PC-3 (cell line): ENCODE measurements at regions not wholly inside any gene's neighbourhood (a gene's known extent, or its start where the extent isn't known, plus 50 kb on each side); places are given as distances from the start of the nearest gene placed in this dataset.

Experiments used
- ATAC-seq: fragments of 200-7000 bp; cut with Tn5 transposase; 2 replicates; pipeline ENCODE4 v1.9.1; 2020; ENCODE audit warnings: mild to moderate bottlenecking, moderate library complexity
- BruUV-seq: library from RNA; stranded (reverse); fragments of 400-500 nt; replicated peaks from 2 replicates; lab custom pipeline; 2021; lab: Mats Ljungman, UMichigan
- CTCF ChIA-PET: fragments of 300-600 bp; sonication (Branson Sonifier 250); formaldehyde crosslinking; loops from one replicate; lab custom pipeline; 2022; ENCODE audit warnings: antibody characterized with exemption; lab: Charles Lee
- POLR2A ChIA-PET: fragments of 300-600 bp; sonication (Branson Sonifier 250); formaldehyde crosslinking; loops from one replicate; lab custom pipeline; 2022; ENCODE audit warnings: antibody characterized with exemption; ENCODE audit not compliant: unreplicated experiment; lab: Charles Lee
- DNase-seq: peaks from one replicate; pipeline ENCODE4 v3.0.0-alpha.2; 2015
- H2AFZ ChIP-seq: fragments of 300-600 bp; sonication (generic); 2 replicates; pipeline ENCODE4 v1.6.0; 2016; ENCODE audit warnings: antibody characterized with exemption, low read length
- H3F3A ChIP-seq: fragments of 300-600 bp; sonication (generic); one replicate; pipeline ENCODE4 v1.6.0; 2017; ENCODE audit warnings: antibody characterized with exemption, low read length, control low read depth, mild to moderate bottlenecking; ENCODE audit not compliant: unreplicated experiment
- H3K27ac ChIP-seq: fragments of 300-600 bp; sonication (generic); 2 replicates; pipeline ENCODE4 v1.5.1; 2016; ENCODE audit warnings: mild to moderate bottlenecking, low read length
- H3K27me3 ChIP-seq: fragments of 300-600 bp; sonication (generic); 2 replicates; pipeline ENCODE4 v1.6.1; 2016; ENCODE audit warnings: low read length, mixed read lengths
- H3K36me3 ChIP-seq: fragments of 300-600 bp; sonication (generic); 2 replicates; pipeline ENCODE4 v1.6.1; 2016; ENCODE audit warnings: low read depth, mixed run types, low read length, mixed read lengths
- H3K4me1 ChIP-seq: fragments of 300-600 bp; sonication (generic); 2 replicates; pipeline ENCODE4 v1.5.1; 2016; ENCODE audit warnings: low read length; ENCODE audit not compliant: insufficient read depth
- H3K4me2 ChIP-seq: fragments of 300-600 bp; sonication (generic); 2 replicates; pipeline ENCODE4 v1.6.0; 2016; ENCODE audit warnings: low read length
- H3K4me3 ChIP-seq: fragments of 300-600 bp; sonication (generic); 2 replicates; pipeline ENCODE4 v1.5.1; 2016; ENCODE audit warnings: mild to moderate bottlenecking, low read length, mixed read lengths
- H3K79me2 ChIP-seq: fragments of 300-600 bp; sonication (generic); 2 replicates; pipeline ENCODE4 v1.6.1; 2017; ENCODE audit warnings: low read length, mixed read lengths
- H3K9ac ChIP-seq: fragments of 300-600 bp; sonication (generic); 2 replicates; pipeline ENCODE4 v1.6.0; 2016; ENCODE audit warnings: mild to moderate bottlenecking, low read length
- H3K9me2 ChIP-seq: fragments of 300-600 bp; sonication (generic); replicated peaks from 2 replicates; pipeline ENCODE4 v1.6.1; 2016; ENCODE audit warnings: mixed run types, low read length, mixed read lengths
- H3K9me3 ChIP-seq: fragments of 300-600 bp; sonication (generic); 2 replicates; pipeline ENCODE4 v1.6.1; 2016; ENCODE audit warnings: low read length, mixed read lengths
- H4K20me1 ChIP-seq: fragments of 300-600 bp; sonication (generic); 2 replicates; pipeline ENCODE4 v1.6.1; 2016; ENCODE audit warnings: low read length, mixed read lengths
- CTCF ChIP-seq: fragments of 300-600 bp; sonication (generic); conservative IDR thresholded peaks from 2 replicates; pipeline ENCODE4 v1.5.1; 2017; ENCODE audit warnings: antibody characterized with exemption, low read depth, mild to moderate bottlenecking, low read length
- EZH2 ChIP-seq: fragments of 300-600 bp; sonication (generic); IDR thresholded peaks from one replicate; pipeline ENCODE4 v1.6.1; 2017; ENCODE audit warnings: antibody characterized with exemption, mild to moderate bottlenecking, low read length; ENCODE audit not compliant: unreplicated experiment
- EZH2phosphoT487 ChIP-seq: fragments of 300-600 bp; sonication (generic); IDR thresholded peaks from 2 replicates; pipeline ENCODE4 v1.6.1; 2018; ENCODE audit warnings: mild to moderate bottlenecking, antibody characterized with exemption, low read length, borderline replicate concordance
- intact Hi-C: fragments of 100-400 bp; cut with micrococcal nuclease; formaldehyde crosslinking; loops from 2 replicates; pipeline ENCODE4 v1.9.0; 2023

DNA sequence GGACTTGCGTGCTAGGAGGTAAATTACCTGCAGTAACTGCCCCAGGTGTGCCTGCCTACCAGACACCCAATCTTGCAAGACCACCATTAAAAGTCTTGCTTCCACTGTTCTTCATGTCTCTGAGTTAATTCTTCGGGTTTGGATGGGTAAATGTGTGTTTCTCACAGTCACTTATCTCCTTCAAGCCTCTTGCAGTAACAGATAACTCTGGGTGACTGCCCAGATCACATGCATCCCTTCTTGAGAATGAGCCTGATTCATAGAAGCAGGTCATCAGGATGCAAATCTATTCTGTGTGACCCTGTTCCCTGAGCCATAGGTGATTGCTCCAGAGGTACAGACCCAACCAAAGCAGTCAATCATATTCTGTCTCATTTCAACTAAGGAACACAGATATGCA is 194.6 kb downstream of the METTL4 start:
- no peak overlapping the region for H3K4me2 ChIP-seq
- ChIA-PET CTCF (no interaction called here), POLR2A (no interaction called here)
- H3K9ac ChIP-seq: no peak overlapping the region
- H2AFZ ChIP-seq: peak overlapping the region; percentile 20; the same call in 1 of the 2 replicates
- TF ChIP-seq EZH2 (no peak), CTCF (no peak), EZH2phosphoT487 (no peak)
- no peaks in the 10 kb centered on the region for H3F3A ChIP-seq
- H3K27me3 ChIP-seq: no peaks in the 10 kb centered on the region
- H3K79me2 ChIP-seq: no peaks in the 10 kb centered on the region
- ATAC-seq (no peak), DNase-seq (no peak)
- H3K9me3 ChIP-seq: no peaks in the 10 kb centered on the region
- H3K4me1 ChIP-seq: no peaks in the 10 kb centered on the region
- intact Hi-C loops: no loop called here
- BruUV-seq: no TSS peak
- H3K4me3 ChIP-seq: no peak overlapping the region
- no peaks in the 10 kb centered on the region for H4K20me1 ChIP-seq
- no peaks in the 10 kb centered on the region for H3K36me3 ChIP-seq
- H3K9me2 ChIP-seq: no peaks in the 10 kb centered on the region
- H3K27ac ChIP-seq: no peak overlapping the region

GRCh38 chr18:2380101-2380500 is 191.2 kb downstream of the METTL4 start:
- no peak overlapping the region for H3K9ac ChIP-seq
- no peak overlapping the region for H3K4me3 ChIP-seq
- ChIA-PET POLR2A (no interaction called here), CTCF (no interaction called here)
- H3K36me3 ChIP-seq: no peaks in the 10 kb centered on the region
- no peaks in the 10 kb centered on the region for H3K9me2 ChIP-seq
- no TSS peak for BruUV-seq
- DNase-seq (no peak), ATAC-seq (no peak)
- H3F3A ChIP-seq: no peaks in the 10 kb centered on the region
- no peak for TF ChIP-seq EZH2
- no peak for TF ChIP-seq CTCF
- TF ChIP-seq EZH2phosphoT487: no peak
- H3K79me2 ChIP-seq: no peaks in the 10 kb centered on the region
- no peaks in the 10 kb centered on the region for H3K9me3 ChIP-seq
- no peaks in the 10 kb centered on the region for H3K27me3 ChIP-seq
- H3K4me2 ChIP-seq: no peak overlapping the region
- no peaks in the 10 kb centered on the region for H3K4me1 ChIP-seq
- no peaks in the 10 kb centered on the region for H4K20me1 ChIP-seq
- intact Hi-C loops: no loop called here
- no peak overlapping the region for H3K27ac ChIP-seq
- no peak overlapping the region for H2AFZ ChIP-seq

GRCh38 chr18:2381539-2381938 is 189.8 kb downstream of the METTL4 start:
- no peak overlapping the region for H2AFZ ChIP-seq
- DNase-seq (no peak), ATAC-seq (no peak)
- BruUV-seq: no TSS peak
- H3K4me1 ChIP-seq: no peaks in the 10 kb centered on the region
- ChIA-PET CTCF (no interaction called here), POLR2A (no interaction called here)
- H3K9ac ChIP-seq: no peak overlapping the region
- no peak for TF ChIP-seq EZH2phosphoT487
- TF ChIP-seq EZH2: no peak
- no peak for TF ChIP-seq CTCF
- intact Hi-C loops: no loop called here
- no peaks in the 10 kb centered on the region for H3K79me2 ChIP-seq
- H3K4me3 ChIP-seq: no peak overlapping the region
- H3K36me3 ChIP-seq: no peaks in the 10 kb centered on the region
- no peak overlapping the region for H3K27ac ChIP-seq
- peaks cover 4% of the 10 kb centered on the region; the same call in 1 of the 2 replicates for H3K9me3 ChIP-seq
- no peak overlapping the region for H3K4me2 ChIP-seq
- H3K9me2 ChIP-seq: no peaks in the 10 kb centered on the region
- no peaks in the 10 kb centered on the region for H4K20me1 ChIP-seq
- H3F3A ChIP-seq: no peaks in the 10 kb centered on the region
- no peaks in the 10 kb centered on the region for H3K27me3 ChIP-seq
